Ishikawa (cell line): ENCODE measurements at regions not wholly inside any gene's neighbourhood (a gene's known extent, or its start where the extent isn't known, plus 50 kb on each side); places are given as distances from the start of the nearest gene placed in this dataset.

Experiments
- CEBPB ChIP-seq: IDR thresholded peaks from 2 replicates; pipeline ENCODE4 v1.6.1; 2012
- EP300 ChIP-seq: IDR thresholded peaks from 2 replicates; pipeline ENCODE4 v1.6.1; 2012; ENCODE audit warnings: borderline replicate concordance
- NFIC ChIP-seq: IDR thresholded peaks from 2 replicates; pipeline ENCODE4 v1.6.1; 2012
- RAD21 ChIP-seq: IDR thresholded peaks from 2 replicates; pipeline ENCODE4 v1.6.1; 2012; ENCODE audit warnings: low read depth
- TAF1 ChIP-seq: IDR thresholded peaks from 2 replicates; pipeline ENCODE4 v1.6.1; 2012; ENCODE audit warnings: low read depth, mild to moderate bottlenecking

DNA sequence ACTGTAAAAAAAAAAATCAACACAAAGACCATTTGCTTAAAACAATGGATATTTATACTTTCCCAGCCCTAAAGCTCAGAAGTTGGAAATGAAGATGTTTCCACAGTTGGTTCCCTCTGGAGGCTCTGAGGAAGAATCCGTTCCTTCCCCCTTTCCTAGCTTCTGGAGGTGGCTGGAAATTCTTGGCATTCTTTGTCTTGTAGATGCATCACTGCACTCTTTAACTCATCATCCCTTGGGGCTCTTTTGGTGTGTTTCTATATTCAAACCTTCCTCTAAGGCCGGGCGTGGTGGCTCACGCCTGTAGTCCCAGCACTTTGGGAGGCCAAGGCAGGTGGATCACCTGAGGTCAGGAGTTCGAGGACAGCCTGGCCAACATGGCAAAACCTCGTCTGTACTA lies 78.7 kb downstream of the VCX3A start:
- TF ChIP-seq TAF1 (no peak), RAD21 (no peak), EP300 (no peak), CEBPB (no peak), NFIC (no peak)
